Liver (tissue), 7 donors: ENCODE measurements at regions not wholly inside any gene's neighbourhood (a gene's known extent, or its start where the extent isn't known, plus 50 kb on each side); places are given as distances from the start of the nearest gene placed in this dataset.

ENCODE experiments used
- DNase-seq: peaks from one replicate; pipeline ENCODE4 v3.0.0-alpha.2; 2017; ENCODE audit warnings: low spot score
- H3K27ac ChIP-seq, 2 donors: one replicate each; pipeline ENCODE4 v1.7.0; 2013; ENCODE audit warnings: inconsistent platforms in 2 of 2, low read length in 2 of 2, control low read depth in 1 of 2, low read depth in 1 of 2, mild to moderate bottlenecking in 1 of 2
- H3K27me3 ChIP-seq, 4 donors: one replicate each; pipeline versions ENCODE4 v1.6.1 to v1.7.0; 2013; ENCODE audit warnings: low read length in 3 of 4, inconsistent platforms in 1 of 4, mild to moderate bottlenecking in 1 of 4, moderate library complexity in 1 of 4; ENCODE audit not compliant: control insufficient read depth in 4 of 4, insufficient read depth in 4 of 4
- H3K36me3 ChIP-seq, 4 donors: one replicate each; pipeline versions ENCODE4 v1.6.1 to v1.7.0; 2013; ENCODE audit warnings: low read length in 3 of 4, mild to moderate bottlenecking in 3 of 4, low read depth in 1 of 4, moderate library complexity in 1 of 4; ENCODE audit not compliant: control insufficient read depth in 4 of 4, insufficient read depth in 3 of 4
- H3K4me1 ChIP-seq, 4 donors: one replicate each; pipeline versions ENCODE4 v1.6.1 to v1.7.0; 2013; ENCODE audit warnings: low read length in 3 of 4, mild to moderate bottlenecking in 3 of 4, moderate library complexity in 1 of 4; ENCODE audit not compliant: control insufficient read depth in 4 of 4, insufficient read depth in 4 of 4
- H3K4me3 ChIP-seq, 3 donors: one replicate each; pipeline versions ENCODE4 v1.6.1 to v1.7.0; 2013; ENCODE audit warnings: low read length in 3 of 3, control low read depth in 1 of 3, low read depth in 1 of 3, mild to moderate bottlenecking in 1 of 3
- H3K9ac ChIP-seq, 2 donors: one replicate each; pipeline ENCODE4 v1.7.0; 2013; ENCODE audit warnings: low read length in 2 of 2, mild to moderate bottlenecking in 2 of 2, moderate library complexity in 2 of 2, control low read depth in 1 of 2, low read depth in 1 of 2
- H3K9me3 ChIP-seq, 4 donors: one replicate each; pipeline versions ENCODE4 v1.6.1 to v1.7.0; 2013; ENCODE audit warnings: low read length in 3 of 4; ENCODE audit not compliant: control insufficient read depth in 4 of 4
- ATF3 ChIP-seq: IDR thresholded peaks from 2 replicates; pipeline ENCODE4 v1.6.1; 2016; ENCODE audit warnings: antibody characterized with exemption
- EGR1 ChIP-seq, 2 donors: IDR thresholded peaks; 2 replicates each; pipeline ENCODE4 v1.6.1; 2016 to 2018; ENCODE audit warnings: antibody characterized with exemption in 2 of 2, low read depth in 2 of 2
- FOXA1 ChIP-seq: IDR thresholded peaks from 2 replicates; pipeline ENCODE4 v1.6.1; 2016; ENCODE audit warnings: antibody characterized with exemption
- GABPA ChIP-seq, 2 donors: IDR thresholded peaks in 1 of 2; conservative IDR thresholded peaks in 1 of 2; 2 replicates each; pipeline ENCODE4 v1.6.1; 2016; ENCODE audit warnings: antibody characterized with exemption in 2 of 2, mild to moderate bottlenecking in 1 of 2, moderate library complexity in 1 of 2
- HNF4A ChIP-seq, 2 donors: conservative IDR thresholded peaks; 2 replicates each; pipeline ENCODE4 v1.6.1; 2016; ENCODE audit warnings: antibody characterized with exemption in 2 of 2, mild to moderate bottlenecking in 2 of 2
- HNF4G ChIP-seq: IDR thresholded peaks from 2 replicates; pipeline ENCODE4 v1.6.1; 2016; ENCODE audit warnings: antibody characterized with exemption
- JUND ChIP-seq, 2 donors: IDR thresholded peaks; 2 replicates each; pipeline ENCODE4 v1.6.1; 2016; ENCODE audit warnings: antibody characterized with exemption in 2 of 2
- MAX ChIP-seq: IDR thresholded peaks from 2 replicates; pipeline ENCODE4 v1.6.1; 2016; ENCODE audit warnings: antibody characterized with exemption
- NR2F2 ChIP-seq: IDR thresholded peaks from 2 replicates; pipeline ENCODE4 v1.6.1; 2016; ENCODE audit warnings: antibody characterized with exemption
- RAD21 ChIP-seq, 2 donors: IDR thresholded peaks; 2 replicates each; pipeline ENCODE4 v1.6.1; 2016; ENCODE audit warnings: antibody characterized with exemption in 2 of 2, mild to moderate bottlenecking in 2 of 2
- REST ChIP-seq: IDR thresholded peaks from 2 replicates; pipeline ENCODE4 v1.6.1; 2016; ENCODE audit warnings: antibody characterized with exemption, mild to moderate bottlenecking
- RXRA ChIP-seq, 2 donors: IDR thresholded peaks; 2 replicates each; pipeline ENCODE4 v1.6.1; 2017 to 2018; ENCODE audit warnings: antibody characterized with exemption in 2 of 2, mild to moderate bottlenecking in 1 of 2
- SP1 ChIP-seq: IDR thresholded peaks from 2 replicates; pipeline ENCODE4 v1.6.1; 2018; ENCODE audit warnings: antibody characterized with exemption, mild to moderate bottlenecking
- TAF1 ChIP-seq: conservative IDR thresholded peaks from 2 replicates; pipeline ENCODE4 v1.6.1; 2016; ENCODE audit warnings: antibody characterized with exemption, mild to moderate bottlenecking
- YY1 ChIP-seq: IDR thresholded peaks from 2 replicates; pipeline ENCODE4 v1.6.1; 2016; ENCODE audit warnings: antibody characterized with exemption, mild to moderate bottlenecking
- ZBTB33 ChIP-seq: IDR thresholded peaks from 2 replicates; pipeline ENCODE4 v1.6.1; 2016; ENCODE audit warnings: antibody characterized with exemption
- WGBS: extraction: QIAGEN DNeasy Blood & Tissue Kit; methylation state at CpG from one replicate; pipeline ENCODE4 v1.1.7; 2013; 5-methylcytosine and 5-hydroxymethylcytosine counted together
- donor health status: healthy.
- donor health status: healthy.
- donor health status: healthy.
- donor health status: healthy.

GRCh38 chr6:151753581-151753980, 53.9 kb upstream of the ESR1 start:
- H3K4me3 ChIP-seq, result no peak overlapping the region
- TF ChIP-seq ZBTB33 (no peak), RAD21 (IDR thresholded peaks at IDR 0.05) (no peak), EGR1 (IDR thresholded peaks at IDR 0.05; ENCODE audit: low read depth in 2 of 2) (no peak), HNF4G (no peak), FOXA1 (no peak), YY1 (no peak), GABPA (IDR thresholded peaks at IDR 0.05 in 1 of 2, conservative IDR thresholded peaks at IDR 0.05 in 1 of 2) (no peak), TAF1 (no peak), MAX (no peak), HNF4A (conservative IDR thresholded peaks at IDR 0.05) (no peak), REST (no peak), NR2F2 (no peak), SP1 (no peak), JUND (IDR thresholded peaks at IDR 0.05) (no peak)
- H3K27ac ChIP-seq, result no peak overlapping the region
- H3K9ac ChIP-seq, result no peak overlapping the region
- peaks cover 0 to 3% (median 0%) of the 10 kb centered on the region in 4 donors for H3K36me3 ChIP-seq
- WGBS, result 94% methylated on average over 4 of the region's 4 CpGs
- H3K4me1 ChIP-seq, result peaks cover 0 to 5% (median 0%) of the 10 kb centered on the region in 4 donors
- H3K9me3 ChIP-seq, result no peaks in the 10 kb centered on the region
- no peak for DNase-seq
- no peaks in the 10 kb centered on the region for H3K27me3 ChIP-seq

GRCh38 chr6:151757506-151757955, 50.0 kb upstream of the ESR1 start:
- Histone ChIP-seq H3K9me3 (no peaks in the 10 kb centered on the region), H3K36me3 (peaks cover 0 to 3% (median 0%) of the 10 kb centered on the region in 4 donors), H3K9ac (no peak overlapping the region), H3K4me1 (peaks cover 0 to 4% (median 0%) of the 10 kb centered on the region in 4 donors), H3K4me3 (no peak overlapping the region), H3K27ac (peak overlapping the region; percentile 38 to 41), H3K27me3 (no peaks in the 10 kb centered on the region)
- WGBS, result 64% methylated on average over 5 of the region's 5 CpGs
- no peak for TF ChIP-seq ZBTB33
- TF ChIP-seq ATF3, result no peak
- TF ChIP-seq EGR1 (IDR thresholded peaks at IDR 0.05; ENCODE audit: low read depth in 2 of 2), result no peak
- peak in 1 of 2 donors; percentile 8 for TF ChIP-seq JUND (IDR thresholded peaks at IDR 0.05)
- no peak for TF ChIP-seq FOXA1
- TF ChIP-seq GABPA (IDR thresholded peaks at IDR 0.05 in 1 of 2, conservative IDR thresholded peaks at IDR 0.05 in 1 of 2), result no peak
- TF ChIP-seq YY1, result peak; percentile 35
- TF ChIP-seq SP1, result no peak
- TF ChIP-seq REST, result no peak
- TF ChIP-seq RXRA (IDR thresholded peaks at IDR 0.05), result peak in 1 of 2 donors; percentile 5
- no peak for TF ChIP-seq HNF4G
- TF ChIP-seq TAF1, result no peak
- no peak for DNase-seq
